Esophagus squamous epithelium (tissue), 5 donors: ENCODE measurements at regions not wholly inside any gene's neighbourhood (a gene's known extent, or its start where the extent isn't known, plus 50 kb on each side); places are given as distances from the start of the nearest gene placed in this dataset.

Experiments
- DNase-seq: peaks from one replicate; lab custom pipeline; 2025; lab: John Stamatoyannopoulos, UW
- H3K27ac ChIP-seq, 4 donors: fragments of 200-600 bp; sonication (generic); one replicate each; pipeline ENCODE4 v1.5.1; 2016 to 2019; ENCODE audit warnings: mild to moderate bottlenecking in 1 of 4
- H3K27me3 ChIP-seq, 4 donors: fragments of 200-600 bp; sonication (generic); 1 replicate in 3 of 4; 2 replicates in 1 of 4; pipeline versions ENCODE4 v1.5.1 to v1.6.0; 2017 to 2021; ENCODE audit warnings: antibody characterized with exemption in 1 of 4
- H3K36me3 ChIP-seq, 3 donors: fragments of 200-600 bp; sonication (generic); one replicate each; pipeline ENCODE4 v1.5.1; 2016 to 2019
- H3K4me1 ChIP-seq, 3 donors: fragments of 200-600 bp; sonication (generic); one replicate each; pipeline ENCODE4 v1.5.1; 2017 to 2019
- H3K4me3 ChIP-seq, 4 donors: fragments of 200-600 bp; sonication (generic); 1 replicate in 3 of 4; 2 replicates in 1 of 4; pipeline ENCODE4 v1.5.1; 2016 to 2019; ENCODE audit warnings: mild to moderate bottlenecking in 2 of 4, moderate library complexity in 1 of 4
- H3K9me3 ChIP-seq, 3 donors: fragments of 200-600 bp; sonication (generic); one replicate each; pipeline ENCODE4 v1.5.1; 2016 to 2019
- CTCF ChIP-seq, 6 experiments: fragments of 450-650 bp in 4 of 6; fragments of 200-600 bp in 2 of 6; sonication (generic) in 2 of 6; IDR thresholded peaks; one replicate each; pipeline ENCODE4 v1.5.1; 2016 to 2019; ENCODE audit warnings: antibody characterized with exemption in 6 of 6, mild to moderate bottlenecking in 4 of 6, moderate library complexity in 4 of 6
- POLR2A ChIP-seq, 4 donors: fragments of 450-650 bp; IDR thresholded peaks; one replicate each; pipeline ENCODE4 v1.6.1; 2017; ENCODE audit warnings: antibody characterized with exemption in 4 of 4, mild to moderate bottlenecking in 4 of 4, moderate library complexity in 3 of 4
- WGBS, 2 donors: methylation state at CpG; one replicate each; pipeline ENCODE4 v1.1.5; 2018; 5-methylcytosine and 5-hydroxymethylcytosine counted together
- intact Hi-C: fragments of 100-400 bp; cut with DNase I; formaldehyde crosslinking; loops from one replicate; pipeline ENCODE4 v1.15.0; 2022
- donor health status: DM: yes; HTN: yes; CAD: no.

- WGBS, 2 donors, result 33 to 37% methylated on average over 1 of the region's 1 CpG
- Histone ChIP-seq H3K9me3 (no peaks in the 10 kb centered on the region), H3K27ac (no peak overlapping the region), H3K4me3 (no peak overlapping the region), H3K4me1 (peaks cover 0 to 22% (median 0%) of the 10 kb centered on the region in 3 donors), H3K27me3 (no peaks in the 10 kb centered on the region), H3K36me3 (no peaks in the 10 kb centered on the region)
- TF ChIP-seq CTCF (IDR thresholded peaks at IDR 0.05) (no peak), POLR2A (IDR thresholded peaks at IDR 0.05) (no peak)
- DNase-seq, result no peak
- intact Hi-C loops, result no loop called here
Measured at GRCh38 chr2:145601361-145601925, 1081.5 kb upstream of the ZEB2 start.

DNA sequence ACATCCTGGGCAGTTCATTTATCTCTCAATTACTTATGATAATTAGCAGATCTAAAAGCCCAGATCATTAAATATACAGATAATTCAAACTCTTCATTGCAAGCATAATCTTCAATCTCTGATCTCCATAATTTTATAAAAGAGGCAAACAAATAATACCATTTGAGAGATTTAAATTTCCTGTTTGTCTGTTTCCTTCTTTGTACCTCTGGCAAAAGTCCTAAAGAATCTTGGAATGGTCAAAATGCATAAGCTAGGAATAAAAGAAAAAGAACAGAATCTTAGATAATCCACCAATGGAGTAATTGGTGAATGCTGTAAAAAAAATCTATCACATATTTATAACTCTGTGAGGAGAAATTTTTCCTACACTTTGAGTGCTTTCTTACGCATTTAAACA, 1080.9 kb upstream of the ZEB2 start:
- peaks cover 0 to 22% (median 0%) of the 10 kb centered on the region in 3 donors for H3K4me1 ChIP-seq
- intact Hi-C loops, result no loop called here
- TF ChIP-seq CTCF (IDR thresholded peaks at IDR 0.05), result no peak
- no peak for TF ChIP-seq POLR2A (IDR thresholded peaks at IDR 0.05)
- no peaks in the 10 kb centered on the region for H3K36me3 ChIP-seq
- H3K27ac ChIP-seq, result no peak overlapping the region
- WGBS, 2 donors, result 81 to 85% methylated on average over 1 of the region's 1 CpG
- H3K4me3 ChIP-seq, result no peak overlapping the region
- no peak for DNase-seq
- H3K9me3 ChIP-seq, result no peaks in the 10 kb centered on the region
- H3K27me3 ChIP-seq, result no peaks in the 10 kb centered on the region

- H3K27ac ChIP-seq, result no peak overlapping the region
- no peaks in the 10 kb centered on the region for H3K36me3 ChIP-seq
- no peak overlapping the region for H3K4me3 ChIP-seq
- no peaks in the 10 kb centered on the region for H3K27me3 ChIP-seq
- no peak for DNase-seq
- TF ChIP-seq CTCF (IDR thresholded peaks at IDR 0.05) (no peak), POLR2A (IDR thresholded peaks at IDR 0.05) (no peak)
- intact Hi-C loops, result no loop called here
- H3K4me1 ChIP-seq, result peaks cover 0 to 22% (median 0%) of the 10 kb centered on the region in 3 donors
- H3K9me3 ChIP-seq, result no peaks in the 10 kb centered on the region
Measured at GRCh38 chr2:145599756-145600155, 1079.8 kb upstream of the ZEB2 start.

DNA sequence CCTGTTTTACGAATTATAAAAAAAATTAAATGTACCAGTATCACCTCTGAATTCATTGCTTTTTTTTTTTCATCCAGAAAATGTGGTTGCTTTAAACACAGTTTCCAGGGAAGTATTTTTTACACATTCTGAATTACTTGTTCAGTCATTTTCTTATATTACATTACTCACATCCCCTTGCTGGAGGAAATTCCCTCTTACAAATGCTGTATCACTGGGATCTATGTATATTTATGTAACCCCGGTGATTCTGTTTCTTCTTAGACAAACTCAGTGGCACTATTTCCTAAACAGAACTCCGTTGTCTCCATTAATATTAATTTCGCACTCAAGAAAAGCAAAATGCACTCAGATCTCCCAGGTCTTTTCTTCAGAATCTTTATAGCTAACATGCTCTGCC, 1078.5 kb upstream of the ZEB2 start:
- H3K27ac ChIP-seq, result no peak overlapping the region
- H3K4me1 ChIP-seq, result peaks cover 0 to 22% (median 0%) of the 10 kb centered on the region in 3 donors
- DNase-seq, result no peak
- no peak overlapping the region for H3K4me3 ChIP-seq
- H3K9me3 ChIP-seq, result no peaks in the 10 kb centered on the region
- intact Hi-C loops, result no loop called here
- WGBS, 2 donors, result 53 to 55% methylated on average over 4 of the region's 4 CpGs
- no peak for TF ChIP-seq CTCF (IDR thresholded peaks at IDR 0.05)
- TF ChIP-seq POLR2A (IDR thresholded peaks at IDR 0.05), result no peak
- no peaks in the 10 kb centered on the region for H3K36me3 ChIP-seq
- H3K27me3 ChIP-seq, result no peaks in the 10 kb centered on the region

DNA sequence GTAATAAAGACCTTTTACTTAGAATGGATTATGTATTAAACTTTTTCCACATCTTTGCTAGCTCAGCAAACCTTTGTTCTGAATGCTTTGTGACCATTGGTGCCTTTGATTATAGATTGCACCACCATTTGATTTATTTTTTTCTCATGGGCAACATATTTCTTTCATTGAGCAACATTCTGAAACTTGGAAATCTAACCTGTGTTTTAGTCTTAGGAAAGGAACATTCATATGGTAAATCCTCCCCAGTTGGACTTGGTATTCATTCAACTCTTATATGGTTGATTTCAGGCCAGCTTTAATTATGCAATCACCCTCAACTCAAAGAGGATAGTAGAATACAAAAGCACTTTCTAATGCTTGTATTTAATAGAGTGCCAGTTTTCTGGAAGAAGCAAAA, 1077.9 kb upstream of the ZEB2 start:
- intact Hi-C loops, result no loop called here
- Histone ChIP-seq H3K9me3 (no peaks in the 10 kb centered on the region), H3K27me3 (no peaks in the 10 kb centered on the region), H3K36me3 (no peaks in the 10 kb centered on the region), H3K27ac (no peak overlapping the region), H3K4me3 (no peak overlapping the region), H3K4me1 (peaks cover 0 to 22% (median 0%) of the 10 kb centered on the region in 3 donors)
- DNase-seq, result no peak
- TF ChIP-seq POLR2A (IDR thresholded peaks at IDR 0.05) (no peak), CTCF (IDR thresholded peaks at IDR 0.05) (no peak)
